GM19238 (cell line): ENCODE measurements at regions not wholly inside any gene's neighbourhood (a gene's known extent, or its start where the extent isn't known, plus 50 kb on each side); places are given as distances from the start of the nearest gene placed in this dataset.
A peak's percentile ranks its signal among the peaks of the same experiment; 100 is the strongest.
"Not testable (repeated sequence)": the region's sequence is repeated elsewhere in the genome, so short reads cannot be mapped to it uniquely, and the experiment has no call there.

Experiments used
- DNase-seq: peaks from one replicate; pipeline ENCODE4 v3.0.0; 2011; ENCODE audit warnings: low spot score; ENCODE audit not compliant: insufficient read length

DNA sequence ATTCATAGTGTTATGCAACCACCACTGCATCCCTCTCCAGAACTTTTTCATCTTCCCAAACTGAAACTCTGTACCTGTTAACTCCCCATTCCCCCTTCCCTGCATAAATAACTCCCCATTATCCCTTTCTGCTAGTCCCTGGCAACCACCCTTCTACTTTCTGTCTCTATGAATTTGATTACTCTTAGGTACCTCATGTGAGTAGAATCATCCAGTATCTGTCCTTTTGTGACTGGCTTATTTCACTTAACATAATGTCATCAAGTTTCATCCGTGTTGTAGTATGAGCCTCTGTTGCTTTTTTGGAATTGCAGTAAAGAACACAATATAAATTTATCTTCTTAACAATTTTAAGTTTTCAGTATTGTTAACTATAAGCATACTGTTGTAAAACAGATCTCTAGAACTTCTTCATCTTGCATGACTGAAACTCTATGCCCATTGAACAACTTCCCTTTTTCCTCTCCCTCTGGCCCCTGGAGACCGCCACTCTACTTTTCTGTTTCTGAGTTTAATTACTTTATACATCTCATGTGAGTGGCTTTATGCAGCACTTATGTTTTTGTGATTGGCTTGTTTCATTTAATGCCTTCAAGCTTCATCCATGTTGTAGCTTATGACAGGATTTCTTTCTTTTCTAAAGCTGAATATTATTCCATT, 87.3 kb upstream of the ABCC4 start:
- no peak for DNase-seq

DNA sequence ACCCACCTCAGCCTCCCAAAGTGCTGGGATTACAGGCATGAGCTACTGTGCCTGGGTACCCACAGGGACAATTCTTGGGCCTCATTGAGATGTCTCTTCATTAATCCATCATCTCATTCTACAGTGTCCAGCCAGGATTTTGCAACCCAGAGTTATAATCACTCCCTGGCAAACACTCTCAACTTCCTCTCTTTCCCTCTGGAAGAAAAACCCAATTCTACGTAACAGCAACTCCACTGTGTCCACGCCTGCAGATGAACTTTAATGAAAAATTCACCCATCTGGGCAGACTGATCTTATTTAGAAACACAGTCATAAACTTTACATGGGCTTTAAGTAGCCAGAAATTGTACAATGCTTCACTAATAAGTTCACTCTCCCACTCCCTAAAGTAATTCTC, 90.1 kb upstream of the ABCC4 start:
- DNase-seq = no peak

DNA sequence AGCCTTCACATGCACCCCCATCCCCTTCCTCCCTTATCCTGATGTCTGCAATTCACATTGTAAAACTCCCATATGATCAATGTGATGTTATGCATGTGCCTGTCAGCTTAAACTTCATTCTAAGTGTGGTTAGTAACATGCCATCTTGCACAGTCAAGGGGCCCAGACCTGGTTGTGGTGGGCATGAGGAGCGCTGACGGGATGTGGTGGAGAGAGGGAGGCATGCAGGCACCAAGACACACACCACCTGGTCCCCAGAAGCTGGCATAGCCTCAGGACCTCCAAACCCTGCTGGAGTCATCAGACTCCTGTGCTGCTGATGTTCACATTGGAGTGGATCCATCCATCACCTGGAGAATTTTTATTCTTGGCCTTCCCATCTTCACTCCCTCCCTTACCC, 90.5 kb upstream of the ABCC4 start:
- DNase-seq = no peak

DNA sequence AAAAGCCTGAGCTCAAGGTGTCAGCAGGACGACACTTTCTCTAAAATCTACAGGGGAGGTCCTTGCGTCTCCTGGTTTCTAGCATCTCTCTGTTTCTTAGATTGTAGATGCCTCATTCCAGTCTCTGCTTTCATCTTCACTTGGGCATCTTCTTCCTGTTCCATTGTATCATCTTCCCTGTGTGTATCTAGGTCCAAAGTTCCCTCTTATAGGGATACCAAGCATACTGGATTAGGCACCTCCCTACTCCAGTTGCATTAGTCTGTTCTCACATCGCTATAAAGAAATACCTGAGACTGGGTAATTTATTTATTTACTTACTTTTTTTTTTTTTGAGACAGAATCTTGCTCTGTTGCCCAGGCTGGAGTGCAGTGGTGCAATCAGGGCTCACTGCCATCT, 91.3 kb upstream of the ABCC4 start:
- DNase-seq = no peak

DNA sequence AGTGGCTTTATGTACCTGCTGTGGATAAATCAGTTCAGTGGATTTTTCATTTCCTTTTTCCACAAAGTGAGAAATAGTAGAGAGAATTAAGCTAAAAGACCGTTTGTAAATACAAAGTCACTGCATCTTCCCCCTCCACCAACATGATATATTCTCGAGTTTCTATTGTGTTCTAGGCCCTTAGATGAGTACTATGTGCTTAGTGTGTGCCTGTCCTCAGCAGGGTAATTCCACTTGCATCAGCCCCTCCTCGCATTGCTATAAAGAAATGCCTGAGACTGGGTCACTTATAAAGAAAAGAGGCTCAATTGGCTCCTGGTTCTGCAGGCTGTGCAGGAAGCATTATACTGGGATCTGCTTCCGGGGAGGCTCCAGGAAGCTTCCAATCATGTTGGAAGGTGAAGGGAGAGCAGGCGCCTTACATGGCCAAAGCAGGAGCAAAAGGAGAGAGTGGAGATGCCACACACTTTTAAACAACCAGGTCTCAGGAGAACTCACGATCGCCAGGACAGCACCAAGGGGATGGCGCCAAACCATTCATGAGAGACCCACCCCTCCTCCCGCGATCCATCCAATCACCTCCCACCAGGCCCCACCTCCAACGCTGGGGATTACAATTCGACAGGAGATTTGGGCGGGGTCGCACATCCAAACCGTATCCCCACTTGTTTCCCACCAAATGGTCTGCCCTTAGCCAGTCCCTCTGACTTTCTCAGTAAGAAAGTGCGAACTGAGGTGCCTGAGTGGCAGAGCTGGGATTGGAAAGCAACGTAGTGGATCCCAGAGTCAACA, 102.3 kb upstream of the ABCC4 start:
- no peak for DNase-seq

DNA sequence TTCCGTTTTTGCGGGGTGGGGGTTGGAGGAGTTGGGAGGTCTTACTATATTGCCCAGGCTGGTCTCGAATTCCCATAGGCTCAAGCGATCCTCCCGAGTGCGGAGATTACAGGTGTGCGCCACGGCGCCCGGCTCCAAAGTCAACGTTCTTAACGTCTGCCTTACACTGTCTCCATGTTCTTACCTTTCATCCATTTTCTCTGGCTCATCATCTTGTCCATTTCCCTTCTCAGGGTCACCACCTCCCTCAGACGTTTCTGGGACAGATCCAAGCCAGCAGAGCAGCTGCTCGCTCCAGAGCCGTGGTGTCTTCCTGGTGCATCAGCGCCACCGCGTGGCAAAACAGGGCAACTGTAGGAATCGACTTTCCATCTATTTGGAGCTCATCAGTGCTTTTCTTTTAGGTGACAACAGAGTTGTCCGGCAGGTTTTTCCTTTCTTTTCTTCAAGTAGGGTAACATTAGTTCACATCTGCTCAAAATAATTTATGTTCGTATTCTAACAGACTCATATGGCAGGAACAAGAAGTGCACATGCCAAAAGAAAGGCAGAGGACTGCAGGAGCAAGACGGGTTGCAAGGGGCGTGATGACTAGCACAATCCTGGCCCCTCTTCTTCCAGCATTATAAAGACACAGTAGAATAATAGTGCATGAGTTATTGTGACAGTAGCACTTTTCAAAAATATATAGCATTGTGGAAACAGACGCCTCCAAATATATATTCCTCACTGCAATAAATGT, 103.1 kb upstream of the ABCC4 start:
- DNase-seq = peak; percentile 71

DNA sequence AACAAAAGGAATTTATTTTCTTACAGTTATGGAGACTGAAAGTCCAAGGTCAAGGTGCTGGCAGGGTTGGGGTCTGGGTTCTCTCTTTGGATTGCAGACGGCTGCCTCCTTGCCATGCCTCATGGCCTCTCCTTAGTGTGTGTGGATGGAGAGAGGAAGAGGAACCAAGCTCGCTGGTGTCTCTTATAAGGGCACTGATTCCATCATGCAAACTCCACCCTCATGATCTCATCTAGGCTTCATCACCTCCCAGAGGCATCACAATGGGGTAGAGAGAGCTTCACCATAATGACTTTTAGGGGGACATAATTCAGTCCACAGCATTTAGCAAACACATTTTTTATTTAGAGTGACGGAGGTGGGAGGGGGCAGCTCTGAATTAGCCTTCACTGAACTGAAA, 104.9 kb upstream of the ABCC4 start:
- DNase-seq = no peak

DNA sequence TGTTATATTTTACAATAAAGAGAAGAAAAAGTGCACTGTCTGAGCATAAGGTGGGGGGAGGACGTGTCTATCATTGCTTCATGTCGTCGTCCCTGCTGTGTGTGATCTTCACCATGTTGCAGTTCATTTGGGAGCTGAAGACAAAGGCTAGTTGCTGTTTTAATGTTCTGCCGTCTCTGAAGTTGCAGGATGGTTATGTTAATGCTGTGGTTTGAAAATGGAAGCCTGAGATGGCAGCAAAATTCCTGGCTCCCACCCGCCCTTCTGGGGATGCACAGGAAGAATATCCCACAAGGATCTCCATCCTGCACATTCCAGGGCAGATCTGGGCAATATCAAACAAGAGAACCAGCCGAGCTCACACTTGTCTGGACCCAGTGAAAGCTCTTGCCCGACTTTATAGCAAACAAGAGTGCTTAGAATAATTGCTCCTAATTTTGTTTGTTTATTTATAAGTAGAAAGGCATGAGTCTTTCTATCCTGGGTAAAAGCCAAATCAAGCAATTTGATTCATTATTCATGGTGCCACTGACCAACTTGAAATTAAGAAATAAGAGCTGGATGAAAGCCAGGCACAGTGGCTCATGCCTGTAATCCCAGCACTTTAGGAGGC, 110.3 kb upstream of the ABCC4 start:
- DNase-seq = no peak

DNA sequence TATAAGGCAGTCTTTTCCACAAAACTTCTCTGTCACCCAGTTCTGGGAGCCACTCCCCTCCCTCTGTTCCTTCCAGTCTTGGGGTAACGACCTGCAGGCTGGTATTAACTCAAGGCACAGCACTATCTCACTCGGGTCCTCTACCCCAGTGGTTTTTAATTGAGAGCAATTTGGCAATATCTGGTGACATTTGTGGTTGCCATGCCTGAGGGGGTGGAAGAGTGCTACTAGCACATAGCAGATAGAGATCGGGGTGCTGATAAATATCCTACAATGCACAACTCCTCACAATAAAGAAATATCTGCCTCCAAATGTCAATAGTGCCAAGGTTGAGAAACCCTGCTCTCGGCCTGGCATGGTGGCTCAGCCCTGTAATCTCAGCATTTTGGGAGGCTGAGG, 117.7 kb upstream of the ABCC4 start:
- DNase-seq = no peak

DNA sequence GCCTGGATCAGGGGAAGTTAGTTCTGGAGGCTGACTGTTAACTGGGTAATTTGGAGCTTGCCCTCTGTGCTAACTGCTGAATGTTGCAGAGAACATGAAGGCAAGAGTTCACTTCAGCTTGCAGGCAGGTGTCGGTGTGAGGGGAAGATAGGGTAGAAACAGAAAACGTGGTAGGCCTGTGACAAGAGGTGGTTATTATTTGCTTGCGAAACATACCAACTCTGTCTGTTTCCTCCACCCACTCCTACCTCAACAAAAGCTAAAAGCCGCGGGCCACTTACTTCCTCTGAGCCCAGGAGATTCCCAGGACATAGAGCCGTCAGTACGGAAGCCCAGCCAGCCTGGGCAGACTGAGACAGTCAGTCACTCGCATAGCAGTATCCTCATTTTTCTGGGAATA, 119.2 kb upstream of the ABCC4 start:
- DNase-seq = no peak

DNA sequence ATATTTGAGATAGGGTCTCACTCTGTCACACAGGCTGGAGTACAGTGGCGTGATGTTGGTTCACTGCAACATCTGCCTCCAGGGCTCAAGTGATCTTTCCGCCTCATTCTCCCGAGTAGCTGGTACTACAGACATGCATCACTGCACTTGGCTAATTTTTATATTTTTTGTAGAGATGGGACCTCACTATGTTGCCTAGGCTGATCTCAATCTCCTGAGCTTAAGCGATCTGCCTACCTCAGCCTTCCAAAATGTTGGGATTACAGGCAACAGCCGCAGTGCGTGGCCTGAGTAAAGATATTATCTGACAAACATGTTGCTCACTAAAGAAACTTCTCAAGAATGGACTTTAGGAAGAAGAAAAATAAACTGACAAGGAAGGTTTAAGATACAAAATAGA, 125.4 kb upstream of the ABCC4 start:
- DNase-seq = no peak

DNA sequence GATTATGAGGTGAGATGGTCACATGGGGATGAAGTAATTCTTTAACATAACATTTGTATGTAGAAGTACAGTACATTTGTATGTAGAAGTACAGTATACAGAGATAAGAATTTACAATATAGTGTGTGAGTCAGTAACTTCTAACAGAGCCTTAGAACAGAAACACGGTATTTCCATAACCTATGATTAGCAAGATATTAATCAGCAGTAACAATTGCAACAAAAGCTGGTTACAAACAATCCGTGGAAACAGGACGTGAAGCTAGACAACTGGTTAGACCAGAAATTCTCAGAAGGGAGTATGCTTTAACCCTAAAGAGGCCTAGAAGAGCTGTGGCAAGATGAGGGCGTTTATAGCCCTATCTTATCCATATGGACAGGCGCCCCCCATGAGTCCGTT, 122.0 kb upstream of the CLDN10 start:
- DNase-seq = not testable (repeated sequence)

DNA sequence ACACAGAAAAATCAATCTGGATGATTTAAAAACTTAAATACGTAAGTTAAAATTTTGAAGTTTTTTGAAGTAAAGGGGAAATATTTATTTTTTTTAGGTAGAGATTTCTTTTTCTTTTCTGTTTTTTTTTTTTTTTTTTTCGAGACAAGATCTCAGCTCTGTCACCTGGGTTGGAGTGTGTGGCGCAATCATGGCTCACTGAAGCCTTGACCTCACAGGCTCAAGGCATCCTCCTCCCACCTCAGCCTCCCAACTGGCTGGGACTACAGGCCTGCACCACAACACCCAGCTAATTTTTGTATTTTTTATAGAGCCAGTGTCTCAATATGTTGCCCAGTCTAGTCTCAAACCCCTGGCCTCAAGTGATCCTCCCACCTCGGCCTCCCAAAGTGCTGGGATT, 120.4 kb upstream of the CLDN10 start:
- no peak for DNase-seq

DNA sequence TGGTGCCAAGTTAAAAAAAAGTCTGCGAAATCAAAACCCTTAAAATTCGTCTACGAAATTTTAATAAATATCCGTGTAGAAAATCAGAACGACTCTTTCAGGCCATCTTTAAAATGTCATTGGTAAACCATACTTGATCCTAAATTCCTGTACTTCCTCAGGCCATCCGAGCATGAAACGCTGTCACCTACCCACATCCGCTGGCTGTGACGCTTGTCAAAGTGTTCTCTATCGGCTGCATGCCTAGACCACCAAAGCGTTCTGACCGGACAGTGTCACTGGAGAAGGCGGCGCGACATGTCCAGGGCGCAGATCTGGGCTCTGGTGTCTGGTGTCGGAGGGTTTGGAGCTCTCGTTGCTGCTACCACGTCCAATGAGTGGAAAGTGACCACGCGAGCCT, 119.0 kb upstream of the CLDN10 start:
- no peak for DNase-seq

DNA sequence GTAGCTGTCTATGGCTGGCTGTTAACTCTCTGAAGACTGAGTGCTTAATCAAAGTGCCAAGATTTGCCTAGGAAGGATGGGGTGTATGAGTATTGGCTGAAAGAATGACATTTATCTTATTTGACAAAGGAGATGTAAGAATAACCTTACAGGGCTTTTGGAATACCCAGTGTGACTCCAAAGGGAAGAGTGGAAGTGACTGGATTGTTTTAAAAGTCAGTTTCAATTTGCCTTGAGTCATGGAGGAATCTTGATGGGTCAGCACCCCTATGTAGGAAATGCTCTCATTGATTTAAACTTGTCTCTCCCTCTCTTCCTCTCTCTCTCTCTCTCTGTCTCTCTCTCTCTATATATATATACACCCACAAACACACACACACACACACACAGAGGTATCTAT, 118.4 kb upstream of the CLDN10 start:
- DNase-seq = no peak

DNA sequence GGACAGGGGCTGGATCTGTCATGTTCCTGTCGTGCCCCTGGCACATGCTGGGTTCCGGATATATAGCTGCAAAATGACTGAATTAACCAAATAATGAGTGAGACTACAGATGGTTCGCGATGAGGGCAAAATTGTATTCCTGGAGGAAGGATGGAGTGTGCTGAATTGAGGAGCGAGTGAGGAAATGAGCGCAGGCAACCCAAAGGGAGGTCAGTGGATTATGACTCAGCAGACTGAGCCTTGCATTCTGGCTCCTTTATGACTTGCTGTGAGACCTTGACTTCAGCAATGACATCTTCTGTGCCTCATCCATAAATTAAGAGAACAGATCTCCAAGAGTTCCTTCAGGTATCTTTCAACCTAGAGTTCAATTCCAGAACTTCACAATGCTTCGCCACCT, 115.0 kb upstream of the CLDN10 start:
- no peak for DNase-seq

DNA sequence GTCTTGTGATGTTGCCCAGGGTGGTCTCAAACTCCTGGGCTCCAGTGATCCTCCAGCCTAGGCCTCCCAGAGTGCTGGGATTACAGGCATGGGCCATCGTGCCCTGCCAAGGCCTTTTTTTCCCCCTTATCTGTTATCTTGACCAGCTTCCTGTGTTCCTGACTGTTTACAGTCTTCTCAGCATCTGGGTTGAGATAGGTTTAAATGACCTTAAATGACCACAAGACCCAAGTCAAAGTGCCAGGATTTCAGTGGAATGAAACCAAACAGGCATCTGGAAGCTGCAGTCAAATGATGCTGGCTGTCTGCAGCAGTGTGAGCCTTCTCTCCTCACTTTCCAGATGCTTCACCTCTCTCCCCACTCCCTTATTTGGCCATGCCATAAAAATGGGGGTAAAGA, 114.2 kb upstream of the CLDN10 start:
- DNase-seq = no peak

DNA sequence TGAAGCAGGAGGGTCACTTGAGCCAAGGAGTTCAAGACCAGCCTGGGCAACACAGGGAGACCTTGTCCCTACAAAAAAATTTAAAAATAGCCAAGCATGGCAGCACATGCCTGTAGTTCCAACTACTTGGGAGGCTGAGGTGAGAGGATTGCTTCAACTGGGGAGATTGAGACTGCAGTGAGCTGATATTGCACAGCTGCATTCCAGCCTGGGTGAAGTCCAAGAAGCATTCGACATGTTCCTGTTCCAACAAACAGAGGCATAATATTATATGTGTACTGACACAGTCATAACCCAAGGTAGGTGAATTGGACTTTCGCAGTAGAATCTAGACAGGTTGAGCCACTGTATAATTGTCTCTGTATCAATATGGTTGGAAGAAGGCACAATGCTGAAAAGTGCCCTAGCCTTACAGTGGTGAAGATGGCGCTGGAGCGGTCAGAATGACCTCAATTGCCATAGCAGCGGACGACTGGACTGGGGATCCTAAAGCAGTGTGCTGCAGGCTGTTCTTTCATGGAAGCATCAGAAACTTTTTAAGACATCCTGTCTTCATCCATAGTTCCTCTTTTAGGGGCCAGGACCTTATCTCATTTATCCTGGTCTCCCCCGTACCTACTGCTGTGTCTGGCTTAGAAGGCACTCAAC, 112.0 kb upstream of the CLDN10 start:
- no peak for DNase-seq

DNA sequence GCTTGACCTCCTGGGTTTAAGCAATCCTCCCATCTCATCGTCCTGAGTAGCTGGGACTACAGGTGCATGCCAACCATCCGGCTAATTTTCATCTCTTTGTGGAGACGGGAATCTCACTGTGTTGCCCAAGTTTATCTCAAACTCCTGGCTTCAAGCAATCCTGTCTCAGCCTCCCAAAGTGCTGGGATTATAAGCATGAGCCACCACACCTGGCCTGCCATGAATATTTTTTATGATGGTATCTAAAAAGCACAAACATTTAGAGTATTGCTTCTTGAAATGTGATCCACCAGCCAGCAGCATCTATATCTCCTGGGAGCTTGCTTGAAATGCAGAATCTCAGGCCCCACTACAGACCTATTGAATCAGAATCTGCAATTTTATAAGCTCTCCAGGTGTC, 111.2 kb upstream of the CLDN10 start:
- DNase-seq = no peak

DNA sequence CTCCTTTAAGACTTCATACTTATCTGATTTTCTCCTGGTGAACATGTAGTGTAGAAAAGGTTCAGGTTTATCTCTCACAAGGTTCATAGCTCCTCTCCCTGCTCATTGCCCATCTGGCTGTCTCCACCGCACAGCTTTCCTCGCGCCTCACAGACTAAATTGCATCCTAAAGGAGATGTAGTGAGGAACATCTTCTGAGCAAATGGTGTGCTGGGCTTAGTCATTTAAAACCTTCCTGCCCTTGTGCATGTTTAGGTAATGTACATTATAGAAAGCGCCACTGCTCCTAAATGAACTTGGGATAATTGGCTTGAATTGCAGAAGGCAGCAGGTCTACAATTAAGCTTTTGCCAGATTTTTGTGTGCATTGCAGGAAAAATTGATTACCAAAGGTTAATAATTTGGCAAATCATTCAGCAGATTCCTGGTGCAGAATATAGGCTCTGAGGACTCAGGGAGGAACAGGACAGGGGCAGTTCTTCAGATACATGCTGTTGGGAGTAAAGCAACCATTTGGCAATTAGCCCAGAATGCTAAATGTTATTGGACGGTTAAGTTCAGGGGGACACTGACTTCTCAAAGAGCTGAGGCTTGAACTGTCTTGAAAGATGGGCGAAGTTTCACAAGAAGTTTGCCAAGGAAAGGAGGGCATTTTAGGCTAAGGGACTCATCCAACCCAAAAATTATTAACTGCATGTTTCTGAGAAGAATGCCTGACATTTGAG, 108.4 kb upstream of the CLDN10 start:
- DNase-seq = no peak

DNA sequence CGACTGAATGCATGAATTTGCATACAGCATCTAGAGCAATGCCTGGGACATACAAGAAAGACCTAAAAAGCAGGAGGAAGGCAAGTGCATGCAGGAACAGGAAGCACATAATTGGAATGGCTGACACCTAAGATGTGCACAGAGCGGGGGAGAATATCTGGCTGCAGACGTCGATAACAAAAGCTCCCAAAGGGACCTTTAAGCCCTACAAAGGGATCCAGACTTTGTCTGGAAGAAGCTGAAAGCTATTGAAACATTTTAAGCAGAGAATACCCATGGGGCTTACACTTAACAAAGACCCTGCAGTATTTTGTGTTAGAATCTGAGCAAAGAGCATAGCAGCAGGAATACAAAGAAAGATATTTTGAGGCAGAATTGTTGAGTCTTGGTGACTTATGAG, 107.4 kb upstream of the CLDN10 start:
- DNase-seq = no peak
